Type B pancreatic cell (in vitro differentiated cells): ENCODE measurements at regions not wholly inside any gene's neighbourhood (a gene's known extent, or its start where the extent isn't known, plus 50 kb on each side); places are given as distances from the start of the nearest gene placed in this dataset.

Experiments
- DNase-seq: peaks from one replicate; pipeline ENCODE4 v3.0.0; 2021; ENCODE audit warnings: mixed read lengths; ENCODE audit not compliant: unreplicated experiment; ENCODE audit errors: extremely low spot score
- H3K27ac Mint-ChIP-seq: 2 replicates; pipeline ENCODE4 v1.8.0; 2021; ENCODE audit warnings: mild to moderate bottlenecking, mixed read lengths
- H3K27me3 Mint-ChIP-seq: 2 replicates; pipeline ENCODE4 v1.8.0; 2021; ENCODE audit warnings: mixed read lengths
- H3K36me3 Mint-ChIP-seq: 2 replicates; pipeline ENCODE4 v1.8.0; 2021; ENCODE audit warnings: mixed read lengths
- H3K4me1 Mint-ChIP-seq: one replicate; pipeline ENCODE4 v1.8.0; 2021; ENCODE audit warnings: mixed read lengths; ENCODE audit not compliant: unreplicated experiment
- H3K4me3 Mint-ChIP-seq: 2 replicates; pipeline ENCODE4 v1.8.0; 2021; ENCODE audit warnings: mild to moderate bottlenecking, mixed read lengths
- H3K9me3 Mint-ChIP-seq: 2 replicates; pipeline ENCODE4 v1.8.0; 2021; ENCODE audit warnings: mixed read lengths
- TF ChIP-seq, protein P1 (sequence below): fragments of 200-600 bp; sonication (generic); conservative IDR thresholded peaks from 2 replicates; pipeline ENCODE4 v1.5.0; 2021; ENCODE audit warnings: antibody characterized with exemption, mild to moderate bottlenecking

DNA sequence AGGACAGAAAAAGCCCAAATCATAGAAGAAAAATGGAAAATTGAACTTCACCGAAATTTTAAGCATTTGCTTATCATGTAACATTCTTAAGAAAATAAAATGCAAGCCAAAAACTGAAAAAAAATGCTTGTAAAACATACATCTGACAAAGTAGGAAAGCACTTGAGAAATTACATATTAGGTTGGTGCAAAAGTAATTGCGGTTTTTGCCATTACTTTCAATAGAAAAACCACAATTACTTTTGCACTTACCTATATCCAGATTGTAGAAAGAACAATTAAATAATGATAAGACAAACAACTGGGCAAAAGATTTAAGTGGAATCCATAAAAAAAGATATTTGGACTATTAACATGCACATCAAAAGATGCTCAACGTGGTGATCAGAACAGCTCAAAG is 146.2 kb downstream of the TBXT start:
- Mint-ChIP-seq H3K27me3 (peaks cover 11% of the 10 kb centered on the region), H3K4me3 (no peak overlapping the region), H3K36me3 (no peaks in the 10 kb centered on the region), H3K4me1 (no peaks in the 10 kb centered on the region), H3K9me3 (no peaks in the 10 kb centered on the region), H3K27ac (no peak overlapping the region)
- TF ChIP-seq, protein P1, sequence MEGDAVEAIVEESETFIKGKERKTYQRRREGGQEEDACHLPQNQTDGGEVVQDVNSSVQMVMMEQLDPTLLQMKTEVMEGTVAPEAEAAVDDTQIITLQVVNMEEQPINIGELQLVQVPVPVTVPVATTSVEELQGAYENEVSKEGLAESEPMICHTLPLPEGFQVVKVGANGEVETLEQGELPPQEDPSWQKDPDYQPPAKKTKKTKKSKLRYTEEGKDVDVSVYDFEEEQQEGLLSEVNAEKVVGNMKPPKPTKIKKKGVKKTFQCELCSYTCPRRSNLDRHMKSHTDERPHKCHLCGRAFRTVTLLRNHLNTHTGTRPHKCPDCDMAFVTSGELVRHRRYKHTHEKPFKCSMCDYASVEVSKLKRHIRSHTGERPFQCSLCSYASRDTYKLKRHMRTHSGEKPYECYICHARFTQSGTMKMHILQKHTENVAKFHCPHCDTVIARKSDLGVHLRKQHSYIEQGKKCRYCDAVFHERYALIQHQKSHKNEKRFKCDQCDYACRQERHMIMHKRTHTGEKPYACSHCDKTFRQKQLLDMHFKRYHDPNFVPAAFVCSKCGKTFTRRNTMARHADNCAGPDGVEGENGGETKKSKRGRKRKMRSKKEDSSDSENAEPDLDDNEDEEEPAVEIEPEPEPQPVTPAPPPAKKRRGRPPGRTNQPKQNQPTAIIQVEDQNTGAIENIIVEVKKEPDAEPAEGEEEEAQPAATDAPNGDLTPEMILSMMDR = no peak
- no peak for DNase-seq

GRCh38 chr6:166019214-166019613 is 148.4 kb downstream of the TBXT start:
- TF ChIP-seq, protein P1 = no peak
- Mint-ChIP-seq H3K9me3 (no peaks in the 10 kb centered on the region), H3K36me3 (no peaks in the 10 kb centered on the region), H3K27me3 (peaks cover 17% of the 10 kb centered on the region), H3K4me3 (no peak overlapping the region), H3K27ac (no peak overlapping the region), H3K4me1 (no peaks in the 10 kb centered on the region)
- no peak for DNase-seq

DNA sequence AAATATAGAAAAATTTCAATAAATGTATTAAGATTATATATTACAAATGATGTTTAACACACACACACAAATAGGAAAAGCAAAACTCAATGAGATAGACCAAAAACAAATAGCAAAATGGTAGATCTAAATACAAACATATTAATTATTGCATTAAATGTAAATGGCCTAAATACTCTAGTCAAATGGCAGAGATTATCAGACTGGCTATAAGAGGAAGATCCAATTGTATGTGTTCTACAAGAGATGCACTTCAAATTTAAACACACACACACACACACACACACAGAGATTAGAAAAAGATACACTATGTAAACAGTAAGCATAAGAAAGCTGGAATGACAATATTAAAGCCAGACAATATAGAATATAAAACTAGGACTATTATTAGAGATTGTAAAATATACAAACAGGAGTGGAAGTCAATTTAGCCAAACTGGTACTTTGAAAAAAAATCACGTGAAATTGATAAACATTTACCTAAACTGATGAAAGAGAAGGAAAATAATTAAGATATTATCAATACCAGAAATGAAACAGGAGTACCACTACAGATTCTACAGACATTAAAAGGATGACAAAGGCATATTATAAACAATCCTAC is 150.5 kb downstream of the TBXT start:
- no peak overlapping the region for H3K27ac Mint-ChIP-seq
- no peaks in the 10 kb centered on the region for H3K4me1 Mint-ChIP-seq

GRCh38 chr6:166014966-166015365 is 152.7 kb downstream of the TBXT start:
- Mint-ChIP-seq H3K36me3 (no peaks in the 10 kb centered on the region), H3K27ac (no peak overlapping the region), H3K4me3 (no peak overlapping the region), H3K4me1 (peaks cover 5% of the 10 kb centered on the region), H3K9me3 (no peaks in the 10 kb centered on the region), H3K27me3 (peaks cover 48% of the 10 kb centered on the region)
- TF ChIP-seq, protein P1 = no peak
- no peak for DNase-seq

More for the DNA sequence above, 150.5 kb downstream of the TBXT start:
- DNase-seq = no peak
- Mint-ChIP-seq H3K4me3 (no peak overlapping the region), H3K9me3 (no peaks in the 10 kb centered on the region), H3K27me3 (peaks cover 32% of the 10 kb centered on the region), H3K36me3 (no peaks in the 10 kb centered on the region)
- TF ChIP-seq, protein P1 = no peak

GRCh38 chr6:166010136-166010960 is 157.3 kb downstream of the TBXT start:
- Mint-ChIP-seq H3K4me1 (peaks cover 21% of the 10 kb centered on the region), H3K4me3 (peak overlapping the region; percentile 44), H3K27me3 (peaks cover 78% of the 10 kb centered on the region), H3K36me3 (no peaks in the 10 kb centered on the region), H3K9me3 (no peaks in the 10 kb centered on the region), H3K27ac (no peak overlapping the region)
- no peak for DNase-seq
- TF ChIP-seq, protein P1 = no peak
